A549 (cell line): ENCODE measurements at regions not wholly inside any gene's neighbourhood (a gene's known extent, or its start where the extent isn't known, plus 50 kb on each side); places are given as distances from the start of the nearest gene placed in this dataset.

Experiments used
- ATAC-seq, 2 experiments: fragments of 200-7000 bp in 1 of 2; fragments of >200 bp in 1 of 2; cut with Nextera tagmentation in 1 of 2; cut with Tn5 transposase in 1 of 2; 3 replicates each; pipeline versions ENCODE4 v1.8.0 to v1.9.1; 2018 to 2020; ENCODE audit warnings: mild to moderate bottlenecking in 1 of 2, moderate library complexity in 1 of 2
- CTCF ChIA-PET: fragments of 300-600 bp; sonication (Branson Sonifier 250); formaldehyde crosslinking; extraction: SDS; loops from one replicate; lab custom pipeline; 2021; ENCODE audit warnings: antibody characterized with exemption, inconsistent platforms; lab: Yijun Ruan, JAX
- POLR2A ChIA-PET: fragments of 350-600 bp; formaldehyde crosslinking; extraction: SDS; loops from one replicate; lab custom pipeline; 2021; ENCODE audit warnings: antibody characterized with exemption, inconsistent platforms; lab: Yijun Ruan, JAX
- DNase-seq, 2 experiments: peaks; one replicate each; pipeline versions ENCODE4 v3.0.0 to v3.0.0-alpha.2; 2011 to 2016; ENCODE audit warnings: low read depth in 1 of 2, low spot score in 1 of 2
- FAIRE-seq: peaks from 2 replicates; lab custom pipeline; 2011; peaks lifted over from hg19 to GRCh38; lab: Jason Lieb, UNC
- H3K27ac ChIP-seq, 2 experiments: fragments of >200 bp; sonication (Bioruptor Twin); formaldehyde crosslinking; 3 replicates each; pipeline ENCODE4 v1.5.1; 2016 to 2017
- H3K4me1 ChIP-seq: fragments of >200 bp; sonication (Bioruptor Twin); formaldehyde crosslinking; 3 replicates; pipeline ENCODE4 v1.6.1; 2016
- H3K4me2 ChIP-seq: fragments of >200 bp; sonication (Bioruptor Twin); formaldehyde crosslinking; 3 replicates; pipeline ENCODE4 v1.6.1; 2016
- H3K4me3 ChIP-seq: fragments of >200 bp; sonication (Bioruptor Twin); formaldehyde crosslinking; 3 replicates; pipeline ENCODE4 v1.5.1; 2016
- H3K9me3 ChIP-seq: fragments of >200 bp; sonication (Bioruptor Twin); formaldehyde crosslinking; 3 replicates; pipeline ENCODE4 v1.6.1; 2016
- CBX2 ChIP-seq: fragments of 200-600 bp; sonication (generic); IDR thresholded peaks from 2 replicates; pipeline ENCODE4 v1.6.1; 2016; ENCODE audit warnings: low read depth, mild to moderate bottlenecking, borderline replicate concordance
- CHD4 ChIP-seq: fragments of 200-600 bp; sonication (generic); IDR thresholded peaks from 2 replicates; pipeline ENCODE4 v1.6.1; 2016; ENCODE audit warnings: antibody characterized with exemption, mild to moderate bottlenecking, borderline replicate concordance
- EHF ChIP-seq: fragments of 250-450 bp; sonication (Bioruptor Pico); IDR thresholded peaks from 2 replicates; pipeline ENCODE4 v1.5.0; 2020; ENCODE audit warnings: mild to moderate bottlenecking
- FOSB ChIP-seq: fragments of 250-450 bp; sonication (Bioruptor Pico); IDR thresholded peaks from 2 replicates; pipeline ENCODE4 v1.5.0; 2020; ENCODE audit warnings: mild to moderate bottlenecking, moderate library complexity
- FOSL2 ChIP-seq, 2 experiments: fragments of 450-650 bp in 1 of 2; fragments of >200 bp in 1 of 2; sonication (Bioruptor Twin) in 1 of 2; formaldehyde crosslinking; IDR thresholded peaks; 2 replicates each; pipeline versions ENCODE4 v1.5.0 to v1.6.1; 2016 to 2020; ENCODE audit warnings: mild to moderate bottlenecking in 1 of 2, moderate library complexity in 1 of 2
- FOXS1 ChIP-seq: fragments of 250-450 bp; sonication (Bioruptor Pico); IDR thresholded peaks from 2 replicates; pipeline ENCODE4 v1.5.0; 2020; ENCODE audit warnings: mild to moderate bottlenecking, moderate library complexity
- HDAC2 ChIP-seq: fragments of 200-600 bp; sonication (generic); IDR thresholded peaks from 2 replicates; pipeline ENCODE4 v1.6.1; 2016
- HES2 ChIP-seq: fragments of >200 bp; sonication (Bioruptor Twin); formaldehyde crosslinking; IDR thresholded peaks from 2 replicates; pipeline ENCODE4 v1.6.1; 2016
- HMGXB4 ChIP-seq: fragments of 250-450 bp; sonication (Bioruptor Pico); IDR thresholded peaks from 2 replicates; pipeline ENCODE4 v1.5.0; 2021; ENCODE audit warnings: mild to moderate bottlenecking, moderate library complexity, borderline replicate concordance
- HOXA7 ChIP-seq: fragments of 250-450 bp; sonication (Bioruptor Pico); IDR thresholded peaks from 2 replicates; pipeline ENCODE4 v1.5.0; 2020; ENCODE audit warnings: mild to moderate bottlenecking, moderate library complexity
- HOXB13 ChIP-seq: fragments of 250-450 bp; sonication (Bioruptor Pico); IDR thresholded peaks from 2 replicates; pipeline ENCODE4 v1.5.0; 2020; ENCODE audit warnings: low read depth, mild to moderate bottlenecking, moderate library complexity
- KDM1A ChIP-seq: fragments of 200-600 bp; sonication (generic); IDR thresholded peaks from 2 replicates; pipeline ENCODE4 v1.6.1; 2016; ENCODE audit warnings: low read depth, mild to moderate bottlenecking
- KDM5A ChIP-seq: fragments of 200-600 bp; sonication (generic); IDR thresholded peaks from 2 replicates; pipeline ENCODE4 v1.6.1; 2016; ENCODE audit warnings: antibody characterized with exemption, mild to moderate bottlenecking
- MAX ChIP-seq: IDR thresholded peaks from 2 replicates; pipeline ENCODE4 v1.6.1; 2012
- NFE2L2 ChIP-seq: fragments of 150-350 bp; conservative IDR thresholded peaks from 2 replicates; pipeline ENCODE4 v1.6.1; 2014; ENCODE audit warnings: low read length
- NR3C1 ChIP-seq: fragments of >200 bp; sonication (Bioruptor Twin); formaldehyde crosslinking; IDR thresholded peaks from 3 replicates; pipeline ENCODE4 v1.6.1; 2017
- PBX3 ChIP-seq: IDR thresholded peaks from 2 replicates; pipeline ENCODE4 v1.6.1; 2012
- POLR2AphosphoS2 ChIP-seq: conservative IDR thresholded peaks from 2 replicates; pipeline ENCODE4 v1.6.1; 2012; ENCODE audit warnings: low read length, improper control_type of control experiment, inconsistent platforms
- RAD21 ChIP-seq, 2 experiments: fragments of >200 bp in 1 of 2; sonication (Bioruptor Twin) in 1 of 2; formaldehyde crosslinking in 1 of 2; IDR thresholded peaks in 1 of 2; conservative IDR thresholded peaks in 1 of 2; 2 replicates in 1 of 2; 3 replicates in 1 of 2; pipeline ENCODE4 v1.6.1; 2012 to 2018; ENCODE audit warnings: inconsistent platforms in 1 of 2
- RARB ChIP-seq: fragments of 250-450 bp; sonication (Bioruptor Pico); IDR thresholded peaks from 2 replicates; pipeline ENCODE4 v1.8.0; 2021; ENCODE audit warnings: mild to moderate bottlenecking, moderate library complexity
- REST ChIP-seq: fragments of 200-600 bp; sonication (generic); IDR thresholded peaks from 2 replicates; pipeline ENCODE4 v1.6.1; 2016; ENCODE audit warnings: antibody characterized with exemption, mild to moderate bottlenecking, moderate library complexity
- RFX5 ChIP-seq: fragments of 450-650 bp; IDR thresholded peaks from 2 replicates; pipeline ENCODE4 v1.7.1; 2014; ENCODE audit warnings: antibody characterized with exemption, mild to moderate bottlenecking, moderate library complexity
- TP53 ChIP-seq: fragments of 250-450 bp; sonication (Bioruptor Pico); IDR thresholded peaks from 2 replicates; pipeline ENCODE4 v1.5.0; 2021; ENCODE audit warnings: mild to moderate bottlenecking, moderate library complexity
- ZC3H11A ChIP-seq: fragments of 450-650 bp; IDR thresholded peaks from 2 replicates; pipeline ENCODE4 v1.6.1; 2014; ENCODE audit warnings: antibody characterized with exemption, mild to moderate bottlenecking
- ZFP36 ChIP-seq: fragments of 450-650 bp; IDR thresholded peaks from 2 replicates; pipeline ENCODE4 v1.6.1; 2014; ENCODE audit warnings: borderline replicate concordance; ENCODE audit not compliant: partially characterized antibody
- ZNF302 ChIP-seq: fragments of 250-450 bp; sonication (Bioruptor Pico); IDR thresholded peaks from 2 replicates; pipeline ENCODE4 v1.9.0; 2021; ENCODE audit warnings: inconsistent platforms, mild to moderate bottlenecking, moderate library complexity
- WGBS: methylation state at CpG from one replicate; pipeline ENCODE4 v1.1.6; 2017; ENCODE audit errors: missing lambda C conversion rate; 5-methylcytosine and 5-hydroxymethylcytosine counted together

- POLR2A ChIA-PET = no interaction called here
- 64% methylated on average over 3 of the region's 3 CpGs for WGBS
- Histone ChIP-seq H3K4me2 (no peak overlapping the region), H3K4me1 (no peaks in the 10 kb centered on the region), H3K9me3 (no peaks in the 10 kb centered on the region), H3K4me3 (no peak overlapping the region), H3K27ac (no peak overlapping the region)
- TF ChIP-seq HDAC2 (no peak), ZC3H11A (no peak), HOXB13 (CRISPR knock-in tag) (no peak), HES2 (no peak), REST (no peak), POLR2AphosphoS2 (no peak), EHF (CRISPR knock-in tag) (no peak), PBX3 (no peak), NFE2L2 (no peak), FOSB (CRISPR knock-in tag) (no peak), HMGXB4 (CRISPR knock-in tag) (no peak), KDM5A (no peak), RAD21 (conservative IDR thresholded peaks at IDR 0.05 in 1 of 2, IDR thresholded peaks at IDR 0.05 in 1 of 2) (no peak), KDM1A (no peak), RFX5 (no peak), HOXA7 (CRISPR knock-in tag) (no peak), ZFP36 (no peak), NR3C1 (no peak)
- no peak for FAIRE-seq
- CTCF ChIA-PET = no interaction called here
- no peak for ATAC-seq
- no peak for DNase-seq
Measured at GRCh38 chr10:20976390-20976789, 79.3 kb upstream of the NEBL start.

- Histone ChIP-seq H3K4me1 (no peaks in the 10 kb centered on the region), H3K9me3 (no peaks in the 10 kb centered on the region), H3K4me2 (no peak overlapping the region), H3K27ac (no peak overlapping the region), H3K4me3 (no peak overlapping the region)
- no peak for ATAC-seq
- 84% methylated on average over 4 of the region's 4 CpGs for WGBS
- POLR2A ChIA-PET = no interaction called here
- TF ChIP-seq EHF (CRISPR knock-in tag) (no peak), ZNF302 (CRISPR knock-in tag) (no peak), HES2 (no peak), FOSL2 (IDR thresholded peaks at IDR 0.05) (no peak), FOSL2 (CRISPR knock-in tag; IDR thresholded peaks at IDR 0.05) (no peak), POLR2AphosphoS2 (no peak), FOXS1 (CRISPR knock-in tag) (no peak), CHD4 (no peak), MAX (no peak), RARB (CRISPR knock-in tag) (no peak), TP53 (no peak), NFE2L2 (no peak), CBX2 (no peak)
- TF ChIP-seq, all 56 proteins: peak for 0
- CTCF ChIA-PET = no interaction called here
- no peak for DNase-seq
- no peak for FAIRE-seq
Measured at GRCh38 chr10:20975236-20975635, 78.1 kb upstream of the NEBL start.
